ENCODE measurements at regions not wholly inside any gene's neighbourhood (a gene's known extent, or its start where the extent isn't known, plus 50 kb on each side); places are given as distances from the start of the nearest gene placed in this dataset.

- TF ChIP-seq POLR2A (IDR thresholded peaks at IDR 0.05; ENCODE audit: low read depth, low read length) (no peak), CBX3 (IDR thresholded peaks at IDR 0.05; ENCODE audit: borderline replicate concordance, low read depth) (no peak)
Measured at GRCh38 chr3:13150624-13151023, 77.4 kb upstream of the IQSEC1 start.
